ENCODE measurements at regions not wholly inside any gene's neighbourhood (a gene's known extent, or its start where the extent isn't known, plus 50 kb on each side); places are given as distances from the start of the nearest gene placed in this dataset.

- no peak for TF ChIP-seq CTCF (IDR thresholded peaks at IDR 0.05; ENCODE audit: borderline replicate concordance, control extremely low read depth, extremely low read depth, insufficient read depth, missing control alignments)
- in situ Hi-C loops (cut with MboI; ENCODE audit: low sequenced_read_pairs, unreplicated experiment), result no loop called here
- DNase-seq (ENCODE audit: low spot score), result no peak
Measured at GRCh38 chr13:58547419-58547818, 915.9 kb downstream of the PCDH17 start.

- no peak for TF ChIP-seq CTCF (IDR thresholded peaks at IDR 0.05; ENCODE audit: borderline replicate concordance, control extremely low read depth, extremely low read depth, insufficient read depth, missing control alignments)
- in situ Hi-C loops (cut with MboI; ENCODE audit: low sequenced_read_pairs, unreplicated experiment), result no loop called here
- DNase-seq (ENCODE audit: low spot score), result no peak
Measured at GRCh38 chr13:58566176-58566575, 934.6 kb downstream of the PCDH17 start.

- no peak for DNase-seq (ENCODE audit: low spot score)
- TF ChIP-seq CTCF (IDR thresholded peaks at IDR 0.05; ENCODE audit: borderline replicate concordance, control extremely low read depth, extremely low read depth, insufficient read depth, missing control alignments), result no peak
- in situ Hi-C loops (cut with MboI; ENCODE audit: low sequenced_read_pairs, unreplicated experiment), result no loop called here
Measured at GRCh38 chr13:58573743-58574142, 942.2 kb downstream of the PCDH17 start.

GRCh38 chr13:58574791-58575190, 943.2 kb downstream of the PCDH17 start:
- DNase-seq (ENCODE audit: low spot score), result no peak
- no peak for TF ChIP-seq CTCF (IDR thresholded peaks at IDR 0.05; ENCODE audit: borderline replicate concordance, control extremely low read depth, extremely low read depth, insufficient read depth, missing control alignments)
- in situ Hi-C loops (cut with MboI; ENCODE audit: low sequenced_read_pairs, unreplicated experiment), result no loop called here

GRCh38 chr13:58579468-58579867, 947.9 kb downstream of the PCDH17 start:
- no peak for TF ChIP-seq CTCF (IDR thresholded peaks at IDR 0.05; ENCODE audit: borderline replicate concordance, control extremely low read depth, extremely low read depth, insufficient read depth, missing control alignments)
- no peak for DNase-seq (ENCODE audit: low spot score)
- in situ Hi-C loops (cut with MboI; ENCODE audit: low sequenced_read_pairs, unreplicated experiment), result no loop called here

- no peak for TF ChIP-seq CTCF (IDR thresholded peaks at IDR 0.05; ENCODE audit: borderline replicate concordance, control extremely low read depth, extremely low read depth, insufficient read depth, missing control alignments)
- DNase-seq (ENCODE audit: low spot score), result no peak
- in situ Hi-C loops (cut with MboI; ENCODE audit: low sequenced_read_pairs, unreplicated experiment), result no loop called here
Measured at GRCh38 chr13:58583966-58584365, 952.4 kb downstream of the PCDH17 start.

GRCh38 chr13:58584610-58585009, 953.1 kb downstream of the PCDH17 start:
- TF ChIP-seq CTCF (IDR thresholded peaks at IDR 0.05; ENCODE audit: borderline replicate concordance, control extremely low read depth, extremely low read depth, insufficient read depth, missing control alignments), result no peak
- in situ Hi-C loops (cut with MboI; ENCODE audit: low sequenced_read_pairs, unreplicated experiment), result no loop called here
- DNase-seq (ENCODE audit: low spot score), result no peak
